A549 (cell line): ENCODE measurements at regions not wholly inside any gene's neighbourhood (a gene's known extent, or its start where the extent isn't known, plus 50 kb on each side); places are given as distances from the start of the nearest gene placed in this dataset.

Experiments
- ATAC-seq, 2 experiments: fragments of 200-7000 bp in 1 of 2; fragments of >200 bp in 1 of 2; cut with Nextera tagmentation in 1 of 2; cut with Tn5 transposase in 1 of 2; 3 replicates each; pipeline versions ENCODE4 v1.8.0 to v1.9.1; 2018 to 2020; ENCODE audit warnings: mild to moderate bottlenecking in 1 of 2, moderate library complexity in 1 of 2
- CTCF ChIA-PET: fragments of 300-600 bp; sonication (Branson Sonifier 250); formaldehyde crosslinking; extraction: SDS; loops from one replicate; lab custom pipeline; 2021; ENCODE audit warnings: antibody characterized with exemption, inconsistent platforms; lab: Yijun Ruan, JAX
- POLR2A ChIA-PET: fragments of 350-600 bp; formaldehyde crosslinking; extraction: SDS; loops from one replicate; lab custom pipeline; 2021; ENCODE audit warnings: antibody characterized with exemption, inconsistent platforms; lab: Yijun Ruan, JAX
- DNase-seq, 2 experiments: peaks; one replicate each; pipeline versions ENCODE4 v3.0.0 to v3.0.0-alpha.2; 2011 to 2016; ENCODE audit warnings: low read depth in 1 of 2, low spot score in 1 of 2
- FAIRE-seq: peaks from 2 replicates; lab custom pipeline; 2011; peaks lifted over from hg19 to GRCh38; lab: Jason Lieb, UNC
- H3K27ac ChIP-seq, 2 experiments: fragments of >200 bp; sonication (Bioruptor Twin); formaldehyde crosslinking; 3 replicates each; pipeline ENCODE4 v1.5.1; 2016 to 2017
- H3K4me1 ChIP-seq: fragments of >200 bp; sonication (Bioruptor Twin); formaldehyde crosslinking; 3 replicates; pipeline ENCODE4 v1.6.1; 2016
- H3K4me2 ChIP-seq: fragments of >200 bp; sonication (Bioruptor Twin); formaldehyde crosslinking; 3 replicates; pipeline ENCODE4 v1.6.1; 2016
- H3K4me3 ChIP-seq: fragments of >200 bp; sonication (Bioruptor Twin); formaldehyde crosslinking; 3 replicates; pipeline ENCODE4 v1.5.1; 2016
- H3K9me3 ChIP-seq: fragments of >200 bp; sonication (Bioruptor Twin); formaldehyde crosslinking; 3 replicates; pipeline ENCODE4 v1.6.1; 2016
- E2F6 ChIP-seq: IDR thresholded peaks from 2 replicates; pipeline ENCODE4 v1.6.1; 2012; ENCODE audit warnings: low read depth, borderline replicate concordance
- EHMT2 ChIP-seq: fragments of 200-600 bp; sonication (generic); IDR thresholded peaks from 2 replicates; pipeline ENCODE4 v1.6.1; 2016; ENCODE audit warnings: antibody characterized with exemption, low read depth, mild to moderate bottlenecking, moderate library complexity
- EP300 ChIP-seq, 2 experiments: fragments of >200 bp; sonication (Bioruptor Twin); formaldehyde crosslinking; IDR thresholded peaks; 2 replicates in 1 of 2; 3 replicates in 1 of 2; pipeline ENCODE4 v1.6.1; 2016 to 2017
- ESRRA ChIP-seq: fragments of 150-350 bp; IDR thresholded peaks from 2 replicates; pipeline ENCODE4 v1.6.1; 2014; ENCODE audit warnings: mild to moderate bottlenecking, low read length, borderline replicate concordance
- FOSL2 ChIP-seq, 2 experiments: fragments of 450-650 bp in 1 of 2; fragments of >200 bp in 1 of 2; sonication (Bioruptor Twin) in 1 of 2; formaldehyde crosslinking; IDR thresholded peaks; 2 replicates each; pipeline versions ENCODE4 v1.5.0 to v1.6.1; 2016 to 2020; ENCODE audit warnings: mild to moderate bottlenecking in 1 of 2, moderate library complexity in 1 of 2
- HEYL ChIP-seq: fragments of 250-450 bp; sonication (Bioruptor Pico); IDR thresholded peaks from 2 replicates; pipeline ENCODE4 v1.8.0; 2021; ENCODE audit warnings: mild to moderate bottlenecking, moderate library complexity
- JUN ChIP-seq, 2 experiments: fragments of >200 bp; sonication (Bioruptor Twin); formaldehyde crosslinking; IDR thresholded peaks; 2 replicates in 1 of 2; 3 replicates in 1 of 2; pipeline ENCODE4 v1.6.1; 2016 to 2017
- KDM5A ChIP-seq: fragments of 200-600 bp; sonication (generic); IDR thresholded peaks from 2 replicates; pipeline ENCODE4 v1.6.1; 2016; ENCODE audit warnings: antibody characterized with exemption, mild to moderate bottlenecking
- MAFK ChIP-seq: fragments of 450-650 bp; IDR thresholded peaks from 2 replicates; pipeline ENCODE4 v1.6.1; 2014; ENCODE audit not compliant: partially characterized antibody
- MYC ChIP-seq: IDR thresholded peaks from 2 replicates; pipeline ENCODE4 v1.6.1; 2012; ENCODE audit warnings: mild to moderate bottlenecking, inconsistent platforms, low read length, improper control_type of control experiment, borderline replicate concordance
- NR3C1 ChIP-seq: fragments of >200 bp; sonication (Bioruptor Twin); formaldehyde crosslinking; IDR thresholded peaks from 3 replicates; pipeline ENCODE4 v1.6.1; 2017
- POLR2A ChIP-seq: IDR thresholded peaks from 2 replicates; pipeline ENCODE4 v1.6.1; 2012; ENCODE audit warnings: mild to moderate bottlenecking, low read length
- RAD21 ChIP-seq, 2 experiments: fragments of >200 bp in 1 of 2; sonication (Bioruptor Twin) in 1 of 2; formaldehyde crosslinking in 1 of 2; IDR thresholded peaks in 1 of 2; conservative IDR thresholded peaks in 1 of 2; 2 replicates in 1 of 2; 3 replicates in 1 of 2; pipeline ENCODE4 v1.6.1; 2012 to 2018; ENCODE audit warnings: inconsistent platforms in 1 of 2
- RARB ChIP-seq: fragments of 250-450 bp; sonication (Bioruptor Pico); IDR thresholded peaks from 2 replicates; pipeline ENCODE4 v1.8.0; 2021; ENCODE audit warnings: mild to moderate bottlenecking, moderate library complexity
- RFX5 ChIP-seq: fragments of 450-650 bp; IDR thresholded peaks from 2 replicates; pipeline ENCODE4 v1.7.1; 2014; ENCODE audit warnings: antibody characterized with exemption, mild to moderate bottlenecking, moderate library complexity
- SMC3 ChIP-seq: fragments of >200 bp; sonication (Bioruptor Twin); formaldehyde crosslinking; IDR thresholded peaks from 3 replicates; pipeline ENCODE4 v1.6.1; 2018; ENCODE audit warnings: inconsistent platforms
- USF2 ChIP-seq: fragments of 450-650 bp; IDR thresholded peaks from 2 replicates; pipeline ENCODE4 v1.6.1; 2014; ENCODE audit warnings: antibody characterized with exemption
- WGBS: methylation state at CpG from one replicate; pipeline ENCODE4 v1.1.6; 2017; ENCODE audit errors: missing lambda C conversion rate; 5-methylcytosine and 5-hydroxymethylcytosine counted together
- TF ChIP-seq, protein P1 (sequence below): fragments of >200 bp; sonication (Bioruptor Twin); formaldehyde crosslinking; IDR thresholded peaks from 3 replicates; pipeline ENCODE4 v1.5.1; 2016
- TF ChIP-seq, protein P2 (sequence below): IDR thresholded peaks from 2 replicates; pipeline ENCODE4 v1.6.1; 2012
- TF ChIP-seq, protein P3 (sequence below): fragments of 200-600 bp; sonication (generic); IDR thresholded peaks from 2 replicates; pipeline ENCODE4 v1.6.1; 2016; ENCODE audit warnings: antibody characterized with exemption, mild to moderate bottlenecking, moderate library complexity
- TF ChIP-seq, protein P4 (sequence below): fragments of 150-350 bp; IDR thresholded peaks from 2 replicates; pipeline ENCODE4 v1.6.1; 2014; ENCODE audit warnings: low read depth, mild to moderate bottlenecking, low read length
- TF ChIP-seq, protein P5 (sequence below): fragments of 250-450 bp; sonication (Bioruptor Pico); IDR thresholded peaks from 2 replicates; pipeline ENCODE4 v1.5.0; 2020; ENCODE audit warnings: low read depth, mild to moderate bottlenecking, moderate library complexity

DNA sequence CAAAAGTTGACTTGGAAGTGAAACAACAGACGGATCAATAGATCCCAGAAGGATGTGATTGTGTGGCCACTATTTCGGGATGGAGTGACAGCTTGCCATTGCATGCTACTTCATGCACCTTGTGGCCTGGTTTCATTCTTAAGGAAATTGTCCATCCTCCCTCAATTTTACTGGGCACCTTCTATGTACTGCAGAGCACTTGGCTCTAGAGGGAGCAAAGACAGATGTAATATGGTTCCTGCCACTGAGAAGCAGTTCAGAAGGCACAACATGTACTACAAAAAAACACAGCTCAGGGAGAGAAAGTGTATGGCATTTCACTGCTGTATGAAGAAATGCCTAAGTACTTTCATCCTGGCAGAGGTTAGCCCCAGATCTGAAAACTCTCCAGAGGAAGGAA lies 91.9 kb downstream of the FOXA2 start (continued):
- TF ChIP-seq ESRRA (no peak), EP300 (IDR thresholded peaks at IDR 0.05) (no peak), MYC (no peak), HEYL (no peak)

DNA sequence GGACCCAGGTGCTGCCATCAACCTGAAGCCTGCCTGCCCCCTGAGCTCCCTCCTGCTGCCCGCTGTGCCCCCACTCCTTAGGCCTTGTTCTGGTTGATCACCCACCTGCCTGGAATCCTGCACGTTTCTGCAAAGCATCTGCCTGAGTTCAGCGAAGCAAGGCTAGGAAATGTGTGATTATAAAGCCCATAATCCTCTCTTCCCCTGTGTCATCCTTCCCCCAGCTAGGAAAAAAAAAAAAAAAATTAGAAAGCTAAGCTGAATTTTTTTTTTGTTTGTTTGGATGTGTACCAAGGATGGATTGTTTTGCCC lies 93.2 kb downstream of the FOXA2 start:
- peak overlapping the region; percentile 78 to 85 for H3K27ac ChIP-seq

DNA sequence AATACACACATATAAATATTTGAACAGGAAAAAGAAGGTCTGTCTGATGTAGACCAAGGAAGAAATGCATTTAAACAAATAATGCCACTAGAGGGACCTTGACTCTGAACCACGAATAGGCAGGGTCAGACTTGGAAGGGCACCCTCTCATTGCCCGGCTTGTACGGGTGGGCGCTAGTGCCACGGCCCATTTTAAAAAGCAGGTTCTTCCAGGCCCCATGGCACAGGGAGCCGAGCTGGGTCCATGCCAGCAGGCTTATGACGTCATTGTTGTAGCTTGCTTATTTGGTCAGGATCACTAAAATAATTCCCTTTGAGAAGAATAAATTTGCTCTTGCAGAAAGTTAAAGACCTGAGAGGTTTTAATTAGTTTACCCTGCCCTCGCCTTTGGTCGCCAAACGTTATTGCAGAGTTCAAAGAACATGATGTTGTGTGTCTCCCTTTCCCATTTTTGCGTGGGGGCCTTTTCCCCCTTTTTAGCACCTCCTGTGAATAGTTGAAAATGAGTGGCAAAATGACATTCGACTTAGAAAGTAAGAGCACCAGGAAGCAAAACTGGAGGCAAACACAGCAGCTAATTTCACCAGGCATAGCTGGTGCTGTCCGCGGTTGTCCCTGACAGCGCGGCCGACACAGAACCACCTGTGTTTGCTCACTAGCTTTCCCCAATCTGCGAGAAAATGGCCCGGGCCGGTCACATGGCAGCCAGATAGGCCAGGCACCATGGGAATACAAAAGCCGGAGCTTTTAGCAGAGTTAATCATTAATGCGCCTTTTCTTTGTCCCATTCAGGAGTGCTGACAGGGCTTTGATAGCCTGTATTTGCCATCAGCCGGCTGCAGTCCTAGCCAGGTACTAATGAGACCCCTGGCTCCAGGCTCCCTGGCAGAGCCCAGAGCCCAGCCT lies 93.8 kb downstream of the FOXA2 start:
- H3K4me2 ChIP-seq, result peak overlapping the region; percentile 90
- H3K4me1 ChIP-seq, result peaks cover 33% of the 10 kb centered on the region
- H3K4me3 ChIP-seq, result peak overlapping the region; percentile 24
- H3K27ac ChIP-seq, result peak overlapping the region; percentile 78 to 85
- ChIA-PET POLR2A (interaction anchor here (1.0 to 1.7 kb wide), 4 partner anchors 79 to 101 kb away, joined by 4 to 7 read pairs (median 5); partner anchors contain the start of gene FOXA2), CTCF (interaction anchor here (0.7 to 6.6 kb wide), 41 partner anchors 10 to 194 kb away, joined by 3 to 88 read pairs (median 5); partner anchors contain the start of gene FOXA2)
- DNase-seq (peak; percentile 91 to 94), FAIRE-seq (peak; percentile 90), ATAC-seq (peak; percentile 92 to 94)
- no peaks in the 10 kb centered on the region for H3K9me3 ChIP-seq
- WGBS, result 4% methylated on average over 23 of the region's 23 CpGs
- peak; percentile 77 for TF ChIP-seq USF2
- peak in 1 of 2 experiments; percentile 47; a peak in 1 of 5 replicates for TF ChIP-seq JUN (IDR thresholded peaks at IDR 0.05)
- no peak for TF ChIP-seq RFX5
- TF ChIP-seq MYC, result peak; percentile 68
- no peak for TF ChIP-seq KDM5A
- TF ChIP-seq, protein P1, sequence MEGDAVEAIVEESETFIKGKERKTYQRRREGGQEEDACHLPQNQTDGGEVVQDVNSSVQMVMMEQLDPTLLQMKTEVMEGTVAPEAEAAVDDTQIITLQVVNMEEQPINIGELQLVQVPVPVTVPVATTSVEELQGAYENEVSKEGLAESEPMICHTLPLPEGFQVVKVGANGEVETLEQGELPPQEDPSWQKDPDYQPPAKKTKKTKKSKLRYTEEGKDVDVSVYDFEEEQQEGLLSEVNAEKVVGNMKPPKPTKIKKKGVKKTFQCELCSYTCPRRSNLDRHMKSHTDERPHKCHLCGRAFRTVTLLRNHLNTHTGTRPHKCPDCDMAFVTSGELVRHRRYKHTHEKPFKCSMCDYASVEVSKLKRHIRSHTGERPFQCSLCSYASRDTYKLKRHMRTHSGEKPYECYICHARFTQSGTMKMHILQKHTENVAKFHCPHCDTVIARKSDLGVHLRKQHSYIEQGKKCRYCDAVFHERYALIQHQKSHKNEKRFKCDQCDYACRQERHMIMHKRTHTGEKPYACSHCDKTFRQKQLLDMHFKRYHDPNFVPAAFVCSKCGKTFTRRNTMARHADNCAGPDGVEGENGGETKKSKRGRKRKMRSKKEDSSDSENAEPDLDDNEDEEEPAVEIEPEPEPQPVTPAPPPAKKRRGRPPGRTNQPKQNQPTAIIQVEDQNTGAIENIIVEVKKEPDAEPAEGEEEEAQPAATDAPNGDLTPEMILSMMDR, result peak; percentile 51
- TF ChIP-seq EP300 (IDR thresholded peaks at IDR 0.05), result peak in 1 of 2 experiments; percentile 31; a peak in 1 of 5 replicates
- TF ChIP-seq, protein P2, sequence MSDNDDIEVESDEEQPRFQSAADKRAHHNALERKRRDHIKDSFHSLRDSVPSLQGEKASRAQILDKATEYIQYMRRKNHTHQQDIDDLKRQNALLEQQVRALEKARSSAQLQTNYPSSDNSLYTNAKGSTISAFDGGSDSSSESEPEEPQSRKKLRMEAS, result peak; percentile 87
- TF ChIP-seq FOSL2 (IDR thresholded peaks at IDR 0.05), result no peak
- peak; percentile 55; the same call in 1 of the 2 replicates for TF ChIP-seq FOSL2 (CRISPR knock-in tag; IDR thresholded peaks at IDR 0.05)
- TF ChIP-seq E2F6, result peak; percentile 81; the same call in 1 of the 2 replicates
- peak; percentile 81 for TF ChIP-seq MAFK
- no peak for TF ChIP-seq RARB
- TF ChIP-seq SMC3, result peak; percentile 63
- 0 out of 2 replicates have a peak, but pooled peaks have one; percentile 12 for TF ChIP-seq POLR2A
- peak; percentile 62 for TF ChIP-seq RAD21 (conservative IDR thresholded peaks at IDR 0.05 in 1 of 2, IDR thresholded peaks at IDR 0.05 in 1 of 2)
- TF ChIP-seq EHMT2, result no peak
- TF ChIP-seq, protein P3, sequence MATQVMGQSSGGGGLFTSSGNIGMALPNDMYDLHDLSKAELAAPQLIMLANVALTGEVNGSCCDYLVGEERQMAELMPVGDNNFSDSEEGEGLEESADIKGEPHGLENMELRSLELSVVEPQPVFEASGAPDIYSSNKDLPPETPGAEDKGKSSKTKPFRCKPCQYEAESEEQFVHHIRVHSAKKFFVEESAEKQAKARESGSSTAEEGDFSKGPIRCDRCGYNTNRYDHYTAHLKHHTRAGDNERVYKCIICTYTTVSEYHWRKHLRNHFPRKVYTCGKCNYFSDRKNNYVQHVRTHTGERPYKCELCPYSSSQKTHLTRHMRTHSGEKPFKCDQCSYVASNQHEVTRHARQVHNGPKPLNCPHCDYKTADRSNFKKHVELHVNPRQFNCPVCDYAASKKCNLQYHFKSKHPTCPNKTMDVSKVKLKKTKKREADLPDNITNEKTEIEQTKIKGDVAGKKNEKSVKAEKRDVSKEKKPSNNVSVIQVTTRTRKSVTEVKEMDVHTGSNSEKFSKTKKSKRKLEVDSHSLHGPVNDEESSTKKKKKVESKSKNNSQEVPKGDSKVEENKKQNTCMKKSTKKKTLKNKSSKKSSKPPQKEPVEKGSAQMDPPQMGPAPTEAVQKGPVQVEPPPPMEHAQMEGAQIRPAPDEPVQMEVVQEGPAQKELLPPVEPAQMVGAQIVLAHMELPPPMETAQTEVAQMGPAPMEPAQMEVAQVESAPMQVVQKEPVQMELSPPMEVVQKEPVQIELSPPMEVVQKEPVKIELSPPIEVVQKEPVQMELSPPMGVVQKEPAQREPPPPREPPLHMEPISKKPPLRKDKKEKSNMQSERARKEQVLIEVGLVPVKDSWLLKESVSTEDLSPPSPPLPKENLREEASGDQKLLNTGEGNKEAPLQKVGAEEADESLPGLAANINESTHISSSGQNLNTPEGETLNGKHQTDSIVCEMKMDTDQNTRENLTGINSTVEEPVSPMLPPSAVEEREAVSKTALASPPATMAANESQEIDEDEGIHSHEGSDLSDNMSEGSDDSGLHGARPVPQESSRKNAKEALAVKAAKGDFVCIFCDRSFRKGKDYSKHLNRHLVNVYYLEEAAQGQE, result peak; percentile 36; the same call in 1 of the 2 replicates

More for the DNA sequence above, 93.2 kb downstream of the FOXA2 start:
- DNase-seq (no peak), FAIRE-seq (no peak), ATAC-seq (no peak; a peak in 1 of 6 replicates)
- Histone ChIP-seq H3K9me3 (no peaks in the 10 kb centered on the region), H3K4me2 (peak overlapping the region; percentile 90), H3K4me1 (peaks cover 33% of the 10 kb centered on the region), H3K4me3 (no peak overlapping the region)
- WGBS, result 22% methylated on average over 3 of the region's 3 CpGs
- ChIA-PET CTCF (interaction anchor here (0.6 to 6.6 kb wide), 29 partner anchors 9 to 193 kb away, joined by 3 to 88 read pairs (median 5); partner anchors contain the start of gene FOXA2), POLR2A (interaction anchor here (1.4 to 1.7 kb wide), 2 partner anchors 87 to 102 kb away, joined by 4 to 5 read pairs; no protein-coding TSS in a partner anchor)
- TF ChIP-seq, protein P4, sequence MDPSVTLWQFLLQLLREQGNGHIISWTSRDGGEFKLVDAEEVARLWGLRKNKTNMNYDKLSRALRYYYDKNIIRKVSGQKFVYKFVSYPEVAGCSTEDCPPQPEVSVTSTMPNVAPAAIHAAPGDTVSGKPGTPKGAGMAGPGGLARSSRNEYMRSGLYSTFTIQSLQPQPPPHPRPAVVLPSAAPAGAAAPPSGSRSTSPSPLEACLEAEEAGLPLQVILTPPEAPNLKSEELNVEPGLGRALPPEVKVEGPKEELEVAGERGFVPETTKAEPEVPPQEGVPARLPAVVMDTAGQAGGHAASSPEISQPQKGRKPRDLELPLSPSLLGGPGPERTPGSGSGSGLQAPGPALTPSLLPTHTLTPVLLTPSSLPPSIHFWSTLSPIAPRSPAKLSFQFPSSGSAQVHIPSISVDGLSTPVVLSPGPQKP, result no peak
- no peak for TF ChIP-seq NR3C1
- TF ChIP-seq, protein P5, sequence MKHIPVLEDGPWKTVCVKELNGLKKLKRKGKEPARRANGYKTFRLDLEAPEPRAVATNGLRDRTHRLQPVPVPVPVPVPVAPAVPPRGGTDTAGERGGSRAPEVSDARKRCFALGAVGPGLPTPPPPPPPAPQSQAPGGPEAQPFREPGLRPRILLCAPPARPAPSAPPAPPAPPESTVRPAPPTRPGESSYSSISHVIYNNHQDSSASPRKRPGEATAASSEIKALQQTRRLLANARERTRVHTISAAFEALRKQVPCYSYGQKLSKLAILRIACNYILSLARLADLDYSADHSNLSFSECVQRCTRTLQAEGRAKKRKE (CRISPR knock-in tag), result no peak
